GM06990 (cell line): ENCODE measurements at regions not wholly inside any gene's neighbourhood (a gene's known extent, or its start where the extent isn't known, plus 50 kb on each side); places are given as distances from the start of the nearest gene placed in this dataset.

Experiments used
- DNase-seq: peaks from one replicate; pipeline ENCODE4 v3.0.0-alpha.2; 2011; ENCODE audit not compliant: insufficient read length; ENCODE audit errors: extremely low read depth
- H3K27me3 ChIP-seq: replicated peaks from 2 replicates; pipeline ENCODE4 v1.6.0; 2011; ENCODE audit warnings: low read length; ENCODE audit not compliant: control insufficient read depth, insufficient read depth
- H3K36me3 ChIP-seq: 2 replicates; pipeline ENCODE4 v1.5.1; 2011; ENCODE audit warnings: low read length; ENCODE audit not compliant: control insufficient read depth, insufficient read depth
- H3K4me3 ChIP-seq: replicated peaks from 2 replicates; pipeline ENCODE4 v1.5.1; 2011; ENCODE audit warnings: low read depth, mild to moderate bottlenecking, control low read depth, low read length
- TF ChIP-seq, protein P1 (sequence below): IDR thresholded peaks from 2 replicates; pipeline ENCODE4 v1.5.1; 2011; ENCODE audit warnings: low read length, control low read depth, mild to moderate bottlenecking, inconsistent platforms; ENCODE audit not compliant: insufficient read depth, poor library complexity, severe bottlenecking

- no peak for DNase-seq
- H3K36me3 ChIP-seq, result no peaks in the 10 kb centered on the region
These were observed 412.6 kb upstream of the CTNND2 start for GRCh38 chr5:12316812-12317211.

DNA sequence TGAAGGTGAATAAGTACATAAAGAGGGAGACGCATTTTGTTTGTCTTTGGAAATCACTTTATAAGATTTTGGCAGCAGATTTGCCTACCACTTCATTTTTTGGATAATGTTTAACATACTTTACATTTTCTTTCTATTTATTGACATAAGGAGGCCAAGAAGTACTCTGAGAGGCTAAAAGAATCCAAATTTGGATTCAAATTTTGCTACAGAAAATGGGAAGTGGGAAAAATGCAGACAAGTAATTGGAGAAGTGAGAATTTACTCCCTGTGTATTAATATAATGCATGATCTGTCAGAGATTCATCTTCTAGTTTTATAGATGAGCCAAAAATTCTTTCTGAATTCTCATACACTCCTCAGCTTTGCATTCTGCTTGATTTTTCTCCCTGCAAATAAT lies 411.2 kb upstream of the CTNND2 start:
- no peaks in the 10 kb centered on the region for H3K27me3 ChIP-seq
- H3K36me3 ChIP-seq, result no peaks in the 10 kb centered on the region
- TF ChIP-seq, protein P1, sequence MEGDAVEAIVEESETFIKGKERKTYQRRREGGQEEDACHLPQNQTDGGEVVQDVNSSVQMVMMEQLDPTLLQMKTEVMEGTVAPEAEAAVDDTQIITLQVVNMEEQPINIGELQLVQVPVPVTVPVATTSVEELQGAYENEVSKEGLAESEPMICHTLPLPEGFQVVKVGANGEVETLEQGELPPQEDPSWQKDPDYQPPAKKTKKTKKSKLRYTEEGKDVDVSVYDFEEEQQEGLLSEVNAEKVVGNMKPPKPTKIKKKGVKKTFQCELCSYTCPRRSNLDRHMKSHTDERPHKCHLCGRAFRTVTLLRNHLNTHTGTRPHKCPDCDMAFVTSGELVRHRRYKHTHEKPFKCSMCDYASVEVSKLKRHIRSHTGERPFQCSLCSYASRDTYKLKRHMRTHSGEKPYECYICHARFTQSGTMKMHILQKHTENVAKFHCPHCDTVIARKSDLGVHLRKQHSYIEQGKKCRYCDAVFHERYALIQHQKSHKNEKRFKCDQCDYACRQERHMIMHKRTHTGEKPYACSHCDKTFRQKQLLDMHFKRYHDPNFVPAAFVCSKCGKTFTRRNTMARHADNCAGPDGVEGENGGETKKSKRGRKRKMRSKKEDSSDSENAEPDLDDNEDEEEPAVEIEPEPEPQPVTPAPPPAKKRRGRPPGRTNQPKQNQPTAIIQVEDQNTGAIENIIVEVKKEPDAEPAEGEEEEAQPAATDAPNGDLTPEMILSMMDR, result no peak
- no peak overlapping the region for H3K4me3 ChIP-seq
- no peak for DNase-seq

More at GRCh38 chr5:12316812-12317211, 412.6 kb upstream of the CTNND2 start:
- H3K27me3 ChIP-seq, result no peaks in the 10 kb centered on the region
- H3K4me3 ChIP-seq, result no peak overlapping the region
- TF ChIP-seq, protein P1, result no peak

DNA sequence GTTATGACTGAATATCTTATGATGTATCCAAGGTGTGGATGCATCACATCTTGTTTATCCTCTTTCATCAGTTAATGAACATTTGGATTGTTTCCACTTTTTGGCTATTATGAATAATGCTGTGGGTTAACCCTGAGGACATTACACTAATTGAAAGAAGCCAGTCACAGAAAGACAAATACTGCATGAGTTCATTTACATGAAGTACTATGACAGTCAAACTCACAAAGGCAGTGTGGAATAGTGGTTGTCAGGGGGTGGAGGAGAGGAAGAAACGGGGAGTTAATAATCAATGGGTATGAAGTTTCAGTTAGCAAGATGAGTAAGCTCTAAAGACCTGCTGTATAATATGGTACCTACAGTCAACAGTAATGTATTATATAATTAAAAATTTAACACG lies 409.4 kb upstream of the CTNND2 start:
- Histone ChIP-seq H3K4me3 (no peak overlapping the region), H3K36me3 (no peaks in the 10 kb centered on the region), H3K27me3 (no peaks in the 10 kb centered on the region)
- no peak for DNase-seq
- TF ChIP-seq, protein P1, result no peak

DNA sequence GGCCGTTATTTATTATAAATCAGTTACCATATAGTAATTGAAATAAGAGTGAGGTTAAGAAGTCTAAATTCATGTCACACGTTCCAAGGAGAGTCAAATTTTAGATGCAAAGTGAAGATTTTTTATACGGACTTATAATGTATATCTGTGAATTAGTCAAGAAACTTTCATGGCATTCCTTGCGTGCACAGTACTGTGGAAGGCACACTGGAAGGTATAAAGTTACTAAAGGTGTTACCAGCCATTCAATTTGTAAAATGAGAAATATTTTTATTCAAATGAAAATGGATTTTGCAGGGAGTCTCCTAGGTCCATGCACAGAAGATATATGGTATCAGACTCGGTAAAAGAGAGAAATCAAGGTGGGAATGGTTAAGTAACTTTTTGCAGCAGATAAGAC lies 408.1 kb upstream of the CTNND2 start:
- DNase-seq, result no peak
- H3K36me3 ChIP-seq, result no peaks in the 10 kb centered on the region
- H3K27me3 ChIP-seq, result no peaks in the 10 kb centered on the region
- TF ChIP-seq, protein P1, result no peak
- H3K4me3 ChIP-seq, result no peak overlapping the region

GRCh38 chr5:12294151-12294550 lies 389.9 kb upstream of the CTNND2 start:
- H3K36me3 ChIP-seq, result no peaks in the 10 kb centered on the region
- DNase-seq, result no peak
- no peaks in the 10 kb centered on the region for H3K27me3 ChIP-seq
- TF ChIP-seq, protein P1, result no peak
- H3K4me3 ChIP-seq, result no peak overlapping the region

GRCh38 chr5:12292610-12293204 lies 388.5 kb upstream of the CTNND2 start:
- no peak overlapping the region for H3K4me3 ChIP-seq
- no peak for DNase-seq
- TF ChIP-seq, protein P1, result no peak
- H3K36me3 ChIP-seq, result no peaks in the 10 kb centered on the region
- H3K27me3 ChIP-seq, result no peaks in the 10 kb centered on the region
